ENCODE measurements at regions not wholly inside any gene's neighbourhood (a gene's known extent, or its start where the extent isn't known, plus 50 kb on each side); places are given as distances from the start of the nearest gene placed in this dataset.

DNA sequence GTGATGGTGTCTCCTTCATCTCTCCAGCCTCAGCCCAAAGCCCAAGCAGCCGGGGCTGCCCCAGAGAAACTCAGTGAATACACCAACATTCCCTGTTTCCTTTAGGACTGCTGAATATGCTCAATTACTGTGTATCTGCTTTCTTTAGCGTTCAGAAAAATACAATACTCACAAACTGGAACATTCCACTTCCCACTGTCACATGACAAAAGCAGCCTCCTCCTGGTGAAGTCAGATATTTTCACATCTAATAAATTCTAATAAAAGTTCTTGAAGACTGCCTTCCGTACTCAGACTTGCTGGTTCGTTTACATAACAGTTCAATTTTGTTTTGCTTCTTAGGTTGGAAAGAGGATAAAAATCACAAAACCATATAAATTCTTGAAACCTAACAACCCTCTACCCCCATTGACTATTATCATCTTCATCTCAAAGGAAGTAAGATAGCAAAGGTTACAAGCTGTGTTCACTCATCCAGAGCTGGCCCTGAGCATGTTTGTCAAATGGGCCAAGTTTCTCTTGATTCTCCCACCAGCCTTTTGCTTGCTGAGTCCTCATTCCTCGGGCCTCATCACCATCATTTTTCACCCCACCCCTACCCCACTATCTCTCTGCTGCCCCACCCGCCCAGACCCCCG lies 190.8 kb upstream of the HNRNPA3 start:
- TF ChIP-seq POLR2A (IDR thresholded peaks at IDR 0.05; ENCODE audit: low read depth, low read length) (no peak), TAF1 (IDR thresholded peaks at IDR 0.05; ENCODE audit: low read depth, low read length) (no peak), POLR2AphosphoS5 (IDR thresholded peaks at IDR 0.05; ENCODE audit: low read depth, low read length) (no peak)

All from GM12891 (cell line).